ENCODE measurements at regions not wholly inside any gene's neighbourhood (a gene's known extent, or its start where the extent isn't known, plus 50 kb on each side); places are given as distances from the start of the nearest gene placed in this dataset.

DNA sequence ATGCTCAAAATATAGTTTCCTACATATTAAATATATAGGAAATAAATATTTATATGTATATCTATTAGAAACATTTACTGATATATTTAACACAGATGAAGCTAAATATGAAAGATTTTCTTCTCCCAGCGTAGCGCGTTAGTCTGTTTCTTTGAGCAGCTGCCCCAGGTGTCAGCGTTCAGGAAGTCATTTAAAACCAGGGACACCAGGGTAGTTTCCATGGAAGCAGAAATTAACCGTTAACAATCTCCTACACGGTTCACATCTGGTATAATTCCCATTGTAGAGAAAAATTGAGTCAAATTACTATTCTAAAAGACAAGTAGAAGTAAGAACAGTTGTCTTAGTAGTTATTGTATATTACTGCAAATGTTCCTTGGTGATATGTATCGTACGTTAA is 1443.7 kb downstream of the MRPL39 start:
- no peak for DNase-seq (ENCODE audit: low read depth in 2 of 2)

DNA sequence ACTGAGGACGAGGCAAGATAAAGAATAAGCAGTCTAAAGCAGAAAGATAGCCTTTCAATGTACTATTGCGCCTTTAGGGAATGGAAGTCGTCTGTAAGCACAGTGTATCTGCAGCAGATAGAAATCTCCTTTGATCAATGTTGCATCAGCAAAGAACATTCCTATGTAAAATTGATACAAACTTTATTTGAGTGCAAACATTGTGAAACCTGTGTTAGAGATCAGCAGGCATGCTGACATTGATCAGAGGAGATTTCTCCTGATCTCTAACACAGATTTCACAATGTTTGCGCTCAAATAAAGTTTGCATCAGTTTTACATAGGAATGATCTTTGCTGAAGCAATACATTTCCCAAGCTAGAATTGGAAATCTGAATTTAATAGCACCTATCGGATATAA is 1446.8 kb downstream of the MRPL39 start:
- DNase-seq (ENCODE audit: low read depth in 2 of 2): no peak

DNA sequence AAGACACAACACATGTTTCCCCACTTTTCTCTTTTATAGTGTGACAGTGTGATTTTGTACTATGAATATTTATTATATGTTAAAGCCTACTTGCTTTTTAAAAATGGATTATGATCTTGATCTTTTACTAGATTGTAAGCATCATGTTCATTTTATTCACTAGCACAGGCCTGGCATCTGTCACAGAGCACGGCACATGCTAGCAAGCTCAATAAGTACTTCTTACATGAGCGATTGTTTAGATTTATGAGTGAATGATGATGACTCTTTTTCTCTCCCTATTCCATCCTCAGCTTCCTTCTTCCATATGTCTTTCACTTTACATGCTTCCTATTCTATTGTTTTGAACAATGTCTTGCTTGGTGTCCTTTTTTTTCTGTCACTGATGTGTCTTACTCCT is 1454.1 kb downstream of the MRPL39 start:
- DNase-seq (ENCODE audit: low read depth in 2 of 2): no peak

DNA sequence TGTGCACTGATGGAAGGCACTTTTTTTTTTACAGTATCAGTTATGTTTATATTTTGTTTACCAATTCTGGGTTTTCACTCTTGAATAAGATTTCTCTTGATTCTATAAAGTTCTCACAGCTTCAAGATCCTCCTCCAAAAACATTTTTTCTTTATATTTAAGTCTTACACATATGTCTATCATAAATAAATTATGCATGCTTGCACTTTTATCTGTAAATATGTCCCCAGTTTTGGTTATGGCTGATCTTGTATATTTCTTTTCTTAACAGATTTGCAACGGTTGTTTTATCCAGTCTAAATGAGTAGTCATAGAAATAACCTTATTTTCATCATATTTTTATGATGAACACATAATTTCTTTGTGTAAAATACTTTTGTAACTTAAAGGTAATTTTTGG is 1456.5 kb downstream of the MRPL39 start:
- no peak for DNase-seq (ENCODE audit: low read depth in 2 of 2)

DNA sequence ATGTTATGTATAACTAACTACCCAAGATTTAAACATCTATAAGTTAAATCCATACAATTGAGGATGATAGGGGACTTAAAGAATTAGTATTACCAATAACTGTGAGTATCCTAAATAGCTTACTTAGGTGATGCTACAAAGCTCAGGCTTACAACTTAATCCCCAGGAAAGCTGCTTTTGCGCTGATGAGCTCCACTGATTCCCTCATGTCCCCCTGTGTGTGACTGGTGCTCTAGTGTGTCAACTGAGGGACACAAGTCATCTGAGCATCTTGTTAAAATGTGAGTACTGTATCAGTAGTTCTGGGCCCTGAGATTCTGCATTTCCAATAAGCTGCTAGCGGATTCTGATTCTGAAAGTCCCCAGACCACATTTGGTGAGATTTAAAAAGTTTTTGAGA is 1458.8 kb downstream of the MRPL39 start:
- DNase-seq (ENCODE audit: low read depth in 2 of 2): no peak

DNA sequence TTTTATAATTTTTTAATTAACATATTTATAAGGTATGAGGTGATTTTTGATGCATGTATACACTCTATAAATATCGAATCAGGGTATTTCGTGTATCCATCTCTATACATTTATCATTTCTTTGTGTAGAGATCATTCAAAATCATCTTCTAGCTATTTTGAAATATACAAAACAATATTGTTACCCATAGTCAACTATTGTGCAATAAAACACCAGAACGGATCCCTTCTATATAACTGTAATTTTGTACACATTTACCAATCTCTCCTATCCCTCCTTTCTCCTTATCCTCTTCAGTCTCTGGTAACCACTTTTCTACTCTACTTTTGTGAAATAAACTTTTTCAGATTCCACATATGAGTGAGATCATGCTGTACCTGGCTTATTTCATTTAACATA is 1459.6 kb downstream of the MRPL39 start:
- DNase-seq (ENCODE audit: low read depth in 2 of 2): no peak

DNA sequence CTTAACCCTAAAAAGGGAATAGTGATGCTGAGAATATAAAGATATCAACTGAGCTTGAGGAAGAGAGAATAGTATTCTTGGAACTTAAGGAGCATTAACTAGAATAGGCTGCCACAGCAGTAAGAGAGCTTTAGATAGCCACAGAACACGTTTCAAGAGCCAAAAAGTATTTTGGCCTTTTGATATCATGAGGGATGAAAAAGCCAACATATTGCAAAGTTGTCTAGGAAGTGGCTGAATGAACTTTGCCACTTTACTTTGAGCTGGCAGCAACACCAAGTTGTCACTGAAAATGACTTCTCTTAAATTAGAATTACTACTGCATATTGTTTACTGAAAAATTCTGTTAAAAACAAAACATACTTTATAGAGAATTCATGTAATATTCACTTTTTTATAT is 1476.2 kb downstream of the MRPL39 start:
- DNase-seq (ENCODE audit: low read depth in 2 of 2): no peak

DNA sequence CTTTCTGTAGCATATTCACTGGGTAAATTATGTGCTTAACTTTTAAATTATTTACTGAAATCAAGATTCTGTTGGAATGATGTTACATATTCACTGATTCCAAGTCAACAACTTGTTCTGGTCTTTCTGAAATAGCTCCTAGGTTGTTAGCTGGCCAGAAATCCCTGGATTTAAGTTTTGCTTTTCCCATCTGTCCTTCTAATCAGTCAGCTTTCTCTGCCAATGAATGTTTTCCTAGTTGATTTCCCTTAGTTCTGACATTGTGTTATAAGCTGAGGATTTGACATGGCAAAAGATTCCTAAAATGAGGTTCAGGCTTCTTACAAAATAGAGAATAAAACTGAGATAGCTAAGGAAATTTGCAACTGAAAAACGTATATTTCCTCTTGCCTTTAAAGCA is 1479.6 kb downstream of the MRPL39 start:
- DNase-seq (ENCODE audit: low read depth in 2 of 2): no peak

DNA sequence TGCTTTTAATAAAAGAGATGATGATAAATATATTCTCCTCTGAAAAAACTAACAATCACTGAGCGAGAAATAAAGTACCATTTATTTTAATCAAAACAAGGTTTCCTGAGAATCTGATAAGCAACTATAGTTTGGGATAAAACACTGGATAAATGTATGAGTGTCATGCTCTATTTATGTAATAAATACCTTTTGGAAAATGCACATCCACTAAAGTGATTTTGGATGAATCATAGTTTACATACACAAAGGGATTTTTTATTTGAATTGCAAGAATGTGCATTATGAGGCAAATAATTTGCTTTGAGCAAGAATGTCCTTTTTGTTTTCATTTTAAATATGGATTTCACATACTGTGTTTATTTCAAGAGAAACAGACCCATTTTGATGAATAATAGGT is 1483.5 kb downstream of the MRPL39 start:
- DNase-seq (ENCODE audit: low read depth in 2 of 2): no peak

DNA sequence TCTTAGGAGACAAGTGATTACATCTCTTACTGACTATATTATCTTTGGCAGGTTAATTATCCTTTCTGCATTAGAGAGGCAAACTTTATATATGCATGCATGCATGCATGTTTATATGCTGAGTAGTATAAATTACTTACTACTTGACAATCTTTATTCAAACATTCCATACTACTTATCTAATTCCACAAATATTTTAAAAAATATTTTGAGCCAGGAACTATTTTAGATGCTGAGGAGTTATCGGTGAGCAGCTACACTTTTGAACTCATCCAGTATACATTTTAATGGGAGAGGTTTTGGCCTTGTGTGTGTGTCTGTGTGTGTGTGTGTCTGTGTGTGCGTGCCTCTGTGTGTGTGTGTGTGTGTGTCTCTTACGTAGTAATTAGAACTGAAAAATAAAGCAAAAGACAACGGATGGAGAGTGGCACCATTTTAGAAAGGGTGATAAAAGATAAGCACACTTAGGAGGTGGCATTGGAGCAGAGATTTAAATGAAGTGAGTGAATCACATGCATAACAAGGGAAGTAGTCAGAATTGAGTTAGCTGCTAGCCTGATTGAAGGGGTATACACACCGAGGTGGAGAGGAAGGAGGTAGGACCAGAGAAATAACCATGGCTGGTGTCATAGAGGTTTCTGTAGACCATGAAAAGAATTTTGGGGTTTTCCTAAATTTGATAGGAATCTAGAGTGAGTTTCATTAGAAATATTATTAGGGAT is 1488.4 kb downstream of the MRPL39 start:
- no peak for DNase-seq (ENCODE audit: low read depth in 2 of 2)

DNA sequence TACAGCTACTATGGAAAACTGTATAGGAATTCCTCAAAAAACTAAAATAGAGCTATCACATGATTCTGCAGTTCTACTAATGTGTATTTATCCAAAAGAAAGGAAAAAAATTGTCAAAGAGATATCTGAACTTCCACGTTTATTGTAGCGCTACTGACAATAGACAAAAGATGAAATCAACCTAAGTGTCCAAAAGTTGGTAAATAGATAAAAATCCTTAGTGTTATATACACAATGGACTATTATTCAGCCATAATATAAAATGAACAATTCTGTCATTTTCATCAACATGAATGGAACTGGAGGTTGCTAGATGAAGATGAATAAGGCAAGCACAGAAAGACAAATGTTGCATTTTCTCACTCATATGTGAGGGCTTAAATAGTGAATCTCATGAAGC is 1492.1 kb downstream of the MRPL39 start:
- DNase-seq (ENCODE audit: low read depth in 2 of 2): no peak

DNA sequence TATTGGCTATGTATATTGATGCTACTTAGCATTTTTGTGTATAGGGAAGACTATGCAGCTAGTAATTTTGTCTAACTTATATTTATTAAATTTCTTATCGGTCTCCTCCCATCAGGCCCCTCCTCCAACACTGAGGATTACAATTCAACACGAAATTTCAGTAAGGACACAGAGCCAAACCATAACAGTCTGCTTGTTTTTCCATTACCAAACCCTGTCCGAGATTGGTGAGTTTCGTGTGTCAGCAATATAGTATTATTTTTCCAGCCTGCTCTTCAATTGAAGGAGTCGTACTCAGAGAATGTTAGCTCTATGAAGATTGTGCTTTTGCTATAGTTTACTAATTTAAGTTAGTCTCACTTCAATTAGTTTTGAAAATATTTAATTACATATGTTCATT is 1495.3 kb downstream of the MRPL39 start:
- DNase-seq (ENCODE audit: low read depth in 2 of 2): no peak

DNA sequence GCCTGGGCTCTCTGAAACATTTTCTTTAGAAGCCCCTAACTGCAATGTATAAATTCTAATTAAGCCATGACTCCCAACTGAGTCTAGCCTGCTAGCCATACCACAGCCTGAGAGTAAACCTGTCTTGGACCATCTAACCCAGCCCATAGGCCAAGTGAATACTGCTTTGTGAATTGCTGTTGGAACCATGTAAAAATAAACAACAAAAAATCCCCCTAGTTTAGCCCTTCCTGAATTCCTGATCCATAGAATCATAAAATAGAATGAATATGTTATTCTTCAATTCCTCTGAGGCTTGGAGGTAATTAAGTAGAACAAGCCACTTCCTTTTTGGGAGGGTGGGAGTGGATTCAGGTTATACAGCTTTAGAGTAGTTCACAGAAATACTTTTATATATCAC is 1496.4 kb downstream of the MRPL39 start:
- DNase-seq (ENCODE audit: low read depth in 2 of 2): no peak

DNA sequence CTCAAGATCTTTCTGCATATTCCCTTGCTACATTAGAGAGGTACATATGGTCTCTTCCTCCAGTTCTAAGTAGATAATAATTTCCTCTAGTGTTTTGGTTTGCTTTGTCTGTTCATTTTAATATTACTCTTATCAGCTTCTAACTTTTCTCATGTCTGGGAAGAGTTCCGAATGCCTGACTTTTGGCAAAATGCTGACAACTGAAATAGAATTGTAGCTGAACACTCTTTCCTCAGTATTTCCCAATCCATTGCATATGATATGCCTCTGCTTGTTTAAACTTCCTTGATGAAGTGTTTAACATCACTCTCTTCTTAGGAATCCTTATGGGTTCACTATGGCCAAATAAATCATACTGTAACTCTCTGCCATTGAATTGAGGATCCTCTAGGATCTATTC is 1510.1 kb downstream of the MRPL39 start:
- DNase-seq (ENCODE audit: low read depth in 2 of 2): no peak

DNA sequence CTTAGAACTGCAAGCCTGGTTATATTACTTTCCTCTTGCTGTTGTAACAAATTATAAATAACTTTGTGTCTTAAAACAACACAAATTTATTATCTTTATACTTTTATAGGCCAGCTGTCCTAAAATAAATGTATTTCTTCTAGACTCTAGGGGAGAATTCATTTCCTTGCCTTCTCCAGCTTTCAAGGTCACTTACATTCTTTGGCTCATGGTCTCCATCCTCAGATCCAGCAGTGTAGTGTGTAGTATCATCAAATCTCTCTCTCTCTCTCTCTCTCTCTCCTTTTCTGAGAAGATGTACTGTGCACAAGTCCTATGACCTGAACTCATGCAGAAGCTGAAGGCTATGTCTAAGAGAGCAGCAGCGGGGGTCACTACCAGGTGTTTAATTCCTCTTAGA is 1510.6 kb downstream of the MRPL39 start:
- no peak for DNase-seq (ENCODE audit: low read depth in 2 of 2)

DNA sequence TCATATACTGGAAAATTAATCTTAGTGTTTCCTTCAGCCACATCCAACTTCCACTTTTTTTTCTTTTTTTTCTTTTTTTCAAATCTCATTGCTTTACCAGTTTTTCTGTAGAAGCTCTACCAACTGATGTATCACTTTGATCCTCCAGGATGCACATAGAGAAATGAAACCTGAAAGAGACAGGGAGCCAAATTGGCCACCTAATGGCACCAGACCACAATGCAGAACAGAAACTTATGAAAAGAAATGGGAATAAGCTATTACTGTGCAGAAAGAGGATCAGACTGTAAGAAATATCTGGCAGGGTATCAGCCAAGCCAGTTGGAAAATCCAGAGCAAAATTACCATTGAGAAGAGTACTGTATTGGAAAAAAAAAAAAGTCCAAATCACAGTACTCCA is 1514.2 kb downstream of the MRPL39 start:
- DNase-seq (ENCODE audit: low read depth in 2 of 2): no peak

DNA sequence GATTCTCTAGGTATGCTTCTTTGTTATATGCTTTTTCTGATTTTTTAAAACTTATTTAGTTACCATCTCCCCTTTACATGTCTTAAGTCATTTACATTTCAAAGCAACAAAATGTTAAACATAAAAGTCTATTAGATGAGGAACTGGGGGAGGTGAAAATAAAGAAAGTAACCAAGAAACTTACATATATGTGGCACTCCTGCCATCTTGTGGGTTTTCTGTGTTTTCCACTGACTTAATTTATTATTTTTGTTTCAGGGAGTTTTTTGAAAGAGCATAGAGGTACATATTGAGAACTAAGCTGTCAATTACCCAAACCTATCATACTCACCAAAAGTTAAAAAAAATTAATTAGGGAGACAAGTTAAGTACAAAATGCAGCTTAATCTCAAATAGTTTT is 1531.1 kb downstream of the MRPL39 start:
- no peak for DNase-seq (ENCODE audit: low read depth in 2 of 2)

DNA sequence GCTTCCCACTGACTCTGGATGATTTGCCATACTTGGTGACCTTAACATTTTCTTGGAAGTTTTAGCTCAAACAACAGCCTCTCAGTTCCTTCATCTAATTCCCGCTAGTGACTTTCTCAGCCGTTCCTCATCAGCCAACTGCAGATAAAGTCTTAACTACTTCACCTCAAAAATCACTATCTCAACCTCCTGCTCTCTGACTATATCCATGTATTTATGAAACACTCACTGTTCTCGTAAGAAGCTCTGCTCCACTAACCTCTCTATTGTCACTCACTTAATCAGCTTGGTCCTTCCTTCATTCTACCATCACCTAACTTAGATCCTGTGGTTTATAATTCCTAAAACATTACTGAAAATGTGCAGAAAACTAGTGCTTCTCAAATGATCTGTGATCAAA is 1551.6 kb downstream of the MRPL39 start:
- no peak for DNase-seq (ENCODE audit: low read depth in 2 of 2)

DNA sequence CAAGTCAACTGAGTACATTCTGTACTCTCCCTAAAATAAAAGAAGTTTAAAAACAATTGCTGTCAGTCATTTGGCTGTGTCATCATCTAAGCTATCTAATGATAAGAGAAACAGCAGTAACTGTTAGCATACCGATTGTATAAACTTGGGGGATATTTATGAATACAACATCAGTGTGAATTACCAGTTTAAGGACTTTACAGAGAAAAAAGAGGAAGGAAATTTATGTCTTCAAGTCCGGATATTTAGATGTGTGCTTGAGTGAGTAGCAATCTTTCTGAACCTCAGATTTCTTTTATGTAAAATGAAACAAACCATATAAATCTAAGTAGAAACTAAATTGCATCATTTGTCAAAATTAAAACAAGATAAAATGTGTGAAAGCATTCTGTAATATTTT is 1557.0 kb downstream of the MRPL39 start:
- DNase-seq (ENCODE audit: low read depth in 2 of 2): no peak

DNA sequence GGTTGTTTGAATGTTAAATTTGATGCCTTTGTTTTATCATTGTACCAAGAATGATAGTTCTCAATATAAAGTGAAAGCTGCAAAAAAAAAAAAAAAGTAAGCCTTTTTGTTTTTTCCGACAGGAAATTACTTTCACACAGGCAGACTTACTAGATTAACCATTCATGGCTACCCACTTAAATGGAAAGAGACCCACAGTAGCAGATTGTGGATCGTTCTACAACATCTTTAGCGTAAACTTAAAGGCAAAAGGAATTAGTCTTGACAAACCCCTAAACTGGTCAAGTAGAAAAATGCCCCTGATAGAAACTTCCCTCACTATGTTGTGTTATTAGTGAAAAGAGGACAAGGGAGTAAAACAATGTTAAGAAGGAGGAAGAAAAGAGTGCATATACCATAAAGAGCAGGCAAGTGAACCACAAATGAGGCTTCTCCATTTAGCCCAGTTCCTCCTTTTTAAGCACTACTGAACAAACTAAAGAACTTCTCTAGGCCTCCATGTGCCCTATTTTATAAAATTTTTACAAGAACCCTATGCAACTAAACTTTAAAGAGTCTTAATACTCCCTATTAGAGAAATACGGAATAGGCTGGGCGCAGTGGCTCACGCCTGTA is 1560.3 kb downstream of the MRPL39 start:
- no peak for DNase-seq (ENCODE audit: low read depth in 2 of 2)

DNA sequence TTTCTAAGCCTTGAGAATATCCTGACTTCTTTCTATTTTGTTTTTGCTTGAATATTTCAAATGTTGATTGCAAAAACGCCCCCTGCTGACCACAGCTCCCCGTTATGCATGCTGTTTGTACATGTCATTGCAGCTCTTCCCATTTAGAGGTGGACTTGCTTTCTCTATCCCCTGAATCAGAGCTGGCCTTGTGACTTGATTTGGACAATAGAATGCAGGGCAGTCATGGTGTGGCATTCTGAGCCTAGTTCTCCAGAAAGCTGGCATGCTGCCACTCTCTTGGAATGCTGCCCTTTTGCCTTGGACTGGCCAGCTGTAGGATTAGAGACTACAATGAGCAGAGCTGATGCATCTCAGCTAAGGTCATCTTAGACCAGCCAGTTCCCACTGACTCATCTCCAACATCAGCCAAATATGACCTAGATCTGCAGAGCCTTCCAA is 1561.5 kb downstream of the MRPL39 start:
- DNase-seq (ENCODE audit: low read depth in 2 of 2): peak in 1 of 2 donors; percentile 1

DNA sequence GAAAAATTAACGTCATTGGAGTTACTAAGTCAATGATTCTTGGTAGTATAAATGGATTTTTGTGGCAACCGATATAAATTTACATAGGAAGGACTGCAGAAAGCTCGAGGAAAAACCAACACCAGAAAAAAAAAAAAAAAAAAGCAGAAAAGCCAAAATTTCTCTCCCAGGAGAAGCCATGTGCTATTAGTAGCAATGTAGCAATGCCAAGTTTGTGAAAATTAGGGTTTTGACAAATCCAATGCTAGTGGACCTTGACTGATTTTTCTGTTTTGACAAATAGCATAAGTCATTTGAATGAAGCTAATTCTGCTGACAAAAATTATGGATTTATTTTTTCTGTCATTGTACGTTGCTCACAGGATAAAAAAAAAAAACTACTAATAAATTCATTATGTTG is 1561.9 kb downstream of the MRPL39 start:
- DNase-seq (ENCODE audit: low read depth in 2 of 2): no peak

DNA sequence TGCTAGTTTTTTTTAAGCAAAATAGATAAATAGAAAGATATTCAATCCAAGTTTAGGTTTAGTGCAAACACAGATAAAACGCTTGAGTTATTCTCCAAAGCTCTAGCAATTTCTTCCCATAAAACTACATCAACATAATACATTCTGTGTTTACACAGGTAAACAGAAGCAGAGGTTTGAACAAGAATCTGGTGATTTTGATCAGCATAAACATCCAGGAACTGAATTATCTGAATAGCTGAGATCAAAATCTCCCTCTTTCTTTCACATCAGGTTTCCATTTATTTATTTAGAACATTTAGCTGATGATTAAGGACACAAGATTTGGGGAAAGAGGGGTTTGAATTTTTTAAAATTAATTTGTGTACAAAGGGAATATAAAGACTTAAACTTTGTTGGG is 1564.6 kb downstream of the MRPL39 start:
- no peak for DNase-seq (ENCODE audit: low read depth in 2 of 2)
